HepG2 (cell line): ENCODE measurements at regions not wholly inside any gene's neighbourhood (a gene's known extent, or its start where the extent isn't known, plus 50 kb on each side); places are given as distances from the start of the nearest gene placed in this dataset.

Source experiments
- CREM ChIP-seq, 2 experiments: sonication (generic) in 1 of 2; formaldehyde crosslinking in 1 of 2; IDR thresholded peaks; 2 replicates each; pipeline versions ENCODE4 v1.4.0 to v1.6.1; 2016 to 2020; ENCODE audit warnings: antibody characterized with exemption in 1 of 2, mild to moderate bottlenecking in 1 of 2, missing genetic modification reagents in 1 of 2
- MEF2D ChIP-seq: sonication (generic); formaldehyde crosslinking; IDR thresholded peaks from 2 replicates; pipeline ENCODE4 v1.5.1; 2020; ENCODE audit warnings: mild to moderate bottlenecking, missing genetic modification reagents
- MTA3 ChIP-seq: sonication (generic); formaldehyde crosslinking; IDR thresholded peaks from 2 replicates; pipeline ENCODE4 v1.4.0; 2020; ENCODE audit warnings: missing genetic modification reagents
- NCOA2 ChIP-seq: sonication (generic); formaldehyde crosslinking; IDR thresholded peaks from 2 replicates; pipeline ENCODE4 v1.8.0; 2022; ENCODE audit warnings: inconsistent platforms
- NPAS2 ChIP-seq: sonication (generic); formaldehyde crosslinking; IDR thresholded peaks from 2 replicates; pipeline ENCODE4 v1.8.0; 2022; ENCODE audit warnings: mild to moderate bottlenecking, missing genetic modification reagents, borderline replicate concordance
- PHF8 ChIP-seq: sonication (generic); formaldehyde crosslinking; IDR thresholded peaks from 2 replicates; pipeline ENCODE4 v1.5.0; 2020; ENCODE audit warnings: missing genetic modification reagents
- POGZ ChIP-seq: sonication (generic); formaldehyde crosslinking; IDR thresholded peaks from 2 replicates; pipeline ENCODE4 v1.4.0; 2020; ENCODE audit warnings: mild to moderate bottlenecking, missing genetic modification reagents
- RBM22 ChIP-seq: fragments of 200-400 bp; formaldehyde crosslinking; optimal IDR thresholded peaks from 2 replicates; pipeline ENCODE3; 2017; ENCODE audit warnings: mild to moderate bottlenecking, low read length, moderate library complexity
- TARDBP ChIP-seq: sonication (generic); formaldehyde crosslinking; IDR thresholded peaks from 2 replicates; pipeline ENCODE4 v1.8.0; 2022; ENCODE audit warnings: mild to moderate bottlenecking, missing genetic modification reagents
- ZNF558 ChIP-seq: sonication (generic); formaldehyde crosslinking; IDR thresholded peaks from 2 replicates; pipeline ENCODE4 v1.9.0; 2022; ENCODE audit warnings: mild to moderate bottlenecking, missing genetic modification reagents, borderline replicate concordance
- ZNF644 ChIP-seq: IDR thresholded peaks from 2 replicates; pipeline ENCODE4 v1.6.1; 2016; ENCODE audit warnings: low read depth
- TF ChIP-seq, protein P1 (sequence below): sonication (generic); formaldehyde crosslinking; IDR thresholded peaks from 2 replicates; pipeline ENCODE4 v1.5.0; 2020; ENCODE audit warnings: mild to moderate bottlenecking, missing genetic modification reagents
- TF ChIP-seq, protein P2 (sequence below): sonication (generic); formaldehyde crosslinking; IDR thresholded peaks from 2 replicates; pipeline ENCODE4 v1.5.1; 2020; ENCODE audit warnings: mild to moderate bottlenecking, missing genetic modification reagents, moderate library complexity
- TF ChIP-seq, protein P3 (sequence below): sonication (generic); formaldehyde crosslinking; IDR thresholded peaks from 2 replicates; pipeline ENCODE4 v1.4.0; 2020; ENCODE audit warnings: missing genetic modification reagents
- TF ChIP-seq, protein P4 (sequence below): sonication (generic); formaldehyde crosslinking; IDR thresholded peaks from 2 replicates; pipeline ENCODE4 v1.4.0; 2020; ENCODE audit warnings: mild to moderate bottlenecking, missing genetic modification reagents
- TF ChIP-seq, protein P5 (sequence below): sonication (generic); formaldehyde crosslinking; IDR thresholded peaks from 2 replicates; pipeline ENCODE4 v1.4.0; 2020; ENCODE audit warnings: missing genetic modification reagents

DNA sequence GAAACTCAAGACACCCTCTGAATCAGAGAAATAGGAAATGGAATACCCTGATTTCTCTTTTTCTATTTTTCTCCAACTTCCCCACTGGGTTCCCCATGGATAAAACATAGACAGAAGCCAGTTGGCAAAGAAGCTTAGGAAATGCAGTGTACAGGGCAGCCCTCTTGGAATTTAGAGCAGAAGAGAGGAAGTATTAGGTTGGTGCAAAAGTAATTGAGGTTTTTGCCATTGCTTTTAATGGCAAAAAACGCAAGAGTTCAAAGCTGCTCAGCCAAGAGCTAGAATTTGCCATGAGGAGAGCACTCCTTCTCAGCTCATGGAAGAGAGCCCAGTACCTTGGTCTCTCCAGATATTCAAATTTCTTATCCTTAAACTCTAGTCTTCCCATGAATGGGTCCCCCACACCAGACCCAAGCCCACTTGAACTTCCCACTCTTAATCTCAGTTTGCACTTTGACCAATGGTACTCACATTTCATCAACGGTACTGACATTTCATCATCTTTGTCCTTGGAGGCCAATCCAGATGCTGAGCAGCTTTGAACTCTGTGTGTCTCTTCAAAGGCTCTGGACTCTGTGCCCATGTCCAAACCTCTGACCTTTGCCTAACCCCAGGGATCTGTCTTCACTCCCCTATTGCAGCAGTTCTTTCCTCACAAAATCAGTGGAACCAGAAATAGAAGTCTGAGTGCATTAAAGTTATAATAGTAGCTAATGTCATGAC, 73.2 kb upstream of the PPP1R3C start (continued):
- TF ChIP-seq, protein P1, sequence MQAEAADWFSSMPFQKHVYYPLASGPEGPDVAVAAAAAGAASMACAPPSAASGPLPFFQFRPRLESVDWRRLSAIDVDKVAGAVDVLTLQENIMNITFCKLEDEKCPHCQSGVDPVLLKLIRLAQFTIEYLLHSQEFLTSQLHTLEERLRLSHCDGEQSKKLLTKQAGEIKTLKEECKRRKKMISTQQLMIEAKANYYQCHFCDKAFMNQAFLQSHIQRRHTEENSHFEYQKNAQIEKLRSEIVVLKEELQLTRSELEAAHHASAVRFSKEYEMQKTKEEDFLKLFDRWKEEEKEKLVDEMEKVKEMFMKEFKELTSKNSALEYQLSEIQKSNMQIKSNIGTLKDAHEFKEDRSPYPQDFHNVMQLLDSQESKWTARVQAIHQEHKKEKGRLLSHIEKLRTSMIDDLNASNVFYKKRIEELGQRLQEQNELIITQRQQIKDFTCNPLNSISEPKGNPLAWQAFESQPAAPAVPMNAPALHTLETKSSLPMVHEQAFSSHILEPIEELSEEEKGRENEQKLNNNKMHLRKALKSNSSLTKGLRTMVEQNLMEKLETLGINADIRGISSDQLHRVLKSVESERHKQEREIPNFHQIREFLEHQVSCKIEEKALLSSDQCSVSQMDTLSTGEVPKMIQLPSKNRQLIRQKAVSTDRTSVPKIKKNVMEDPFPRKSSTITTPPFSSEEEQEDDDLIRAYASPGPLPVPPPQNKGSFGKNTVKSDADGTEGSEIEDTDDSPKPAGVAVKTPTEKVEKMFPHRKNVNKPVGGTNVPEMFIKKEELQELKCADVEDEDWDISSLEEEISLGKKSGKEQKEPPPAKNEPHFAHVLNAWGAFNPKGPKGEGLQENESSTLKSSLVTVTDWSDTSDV (CRISPR knock-in tag): no peak
- TF ChIP-seq, protein P2, sequence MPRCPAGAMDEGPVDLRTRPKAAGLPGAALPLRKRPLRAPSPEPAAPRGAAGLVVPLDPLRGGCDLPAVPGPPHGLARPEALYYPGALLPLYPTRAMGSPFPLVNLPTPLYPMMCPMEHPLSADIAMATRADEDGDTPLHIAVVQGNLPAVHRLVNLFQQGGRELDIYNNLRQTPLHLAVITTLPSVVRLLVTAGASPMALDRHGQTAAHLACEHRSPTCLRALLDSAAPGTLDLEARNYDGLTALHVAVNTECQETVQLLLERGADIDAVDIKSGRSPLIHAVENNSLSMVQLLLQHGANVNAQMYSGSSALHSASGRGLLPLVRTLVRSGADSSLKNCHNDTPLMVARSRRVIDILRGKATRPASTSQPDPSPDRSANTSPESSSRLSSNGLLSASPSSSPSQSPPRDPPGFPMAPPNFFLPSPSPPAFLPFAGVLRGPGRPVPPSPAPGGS (CRISPR knock-in tag): no peak
- no peak for TF ChIP-seq RBM22
- TF ChIP-seq, protein P3, sequence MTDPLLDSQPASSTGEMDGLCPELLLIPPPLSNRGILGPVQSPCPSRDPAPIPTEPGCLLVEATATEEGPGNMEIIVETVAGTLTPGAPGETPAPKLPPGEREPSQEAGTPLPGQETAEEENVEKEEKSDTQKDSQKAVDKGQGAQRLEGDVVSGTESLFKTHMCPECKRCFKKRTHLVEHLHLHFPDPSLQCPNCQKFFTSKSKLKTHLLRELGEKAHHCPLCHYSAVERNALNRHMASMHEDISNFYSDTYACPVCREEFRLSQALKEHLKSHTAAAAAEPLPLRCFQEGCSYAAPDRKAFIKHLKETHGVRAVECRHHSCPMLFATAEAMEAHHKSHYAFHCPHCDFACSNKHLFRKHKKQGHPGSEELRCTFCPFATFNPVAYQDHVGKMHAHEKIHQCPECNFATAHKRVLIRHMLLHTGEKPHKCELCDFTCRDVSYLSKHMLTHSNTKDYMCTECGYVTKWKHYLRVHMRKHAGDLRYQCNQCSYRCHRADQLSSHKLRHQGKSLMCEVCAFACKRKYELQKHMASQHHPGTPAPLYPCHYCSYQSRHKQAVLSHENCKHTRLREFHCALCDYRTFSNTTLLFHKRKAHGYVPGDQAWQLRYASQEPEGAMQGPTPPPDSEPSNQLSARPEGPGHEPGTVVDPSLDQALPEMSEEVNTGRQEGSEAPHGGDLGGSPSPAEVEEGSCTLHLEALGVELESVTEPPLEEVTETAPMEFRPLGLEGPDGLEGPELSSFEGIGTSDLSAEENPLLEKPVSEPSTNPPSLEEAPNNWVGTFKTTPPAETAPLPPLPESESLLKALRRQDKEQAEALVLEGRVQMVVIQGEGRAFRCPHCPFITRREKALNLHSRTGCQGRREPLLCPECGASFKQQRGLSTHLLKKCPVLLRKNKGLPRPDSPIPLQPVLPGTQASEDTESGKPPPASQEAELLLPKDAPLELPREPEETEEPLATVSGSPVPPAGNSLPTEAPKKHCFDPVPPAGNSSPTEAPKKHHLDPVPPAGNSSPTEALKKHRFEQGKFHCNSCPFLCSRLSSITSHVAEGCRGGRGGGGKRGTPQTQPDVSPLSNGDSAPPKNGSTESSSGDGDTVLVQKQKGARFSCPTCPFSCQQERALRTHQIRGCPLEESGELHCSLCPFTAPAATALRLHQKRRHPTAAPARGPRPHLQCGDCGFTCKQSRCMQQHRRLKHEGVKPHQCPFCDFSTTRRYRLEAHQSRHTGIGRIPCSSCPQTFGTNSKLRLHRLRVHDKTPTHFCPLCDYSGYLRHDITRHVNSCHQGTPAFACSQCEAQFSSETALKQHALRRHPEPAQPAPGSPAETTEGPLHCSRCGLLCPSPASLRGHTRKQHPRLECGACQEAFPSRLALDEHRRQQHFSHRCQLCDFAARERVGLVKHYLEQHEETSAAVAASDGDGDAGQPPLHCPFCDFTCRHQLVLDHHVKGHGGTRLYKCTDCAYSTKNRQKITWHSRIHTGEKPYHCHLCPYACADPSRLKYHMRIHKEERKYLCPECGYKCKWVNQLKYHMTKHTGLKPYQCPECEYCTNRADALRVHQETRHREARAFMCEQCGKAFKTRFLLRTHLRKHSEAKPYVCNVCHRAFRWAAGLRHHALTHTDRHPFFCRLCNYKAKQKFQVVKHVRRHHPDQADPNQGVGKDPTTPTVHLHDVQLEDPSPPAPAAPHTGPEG (CRISPR knock-in tag): no peak
- peak; percentile 34; the same call in 1 of the 2 replicates for TF ChIP-seq CREM (IDR thresholded peaks at IDR 0.05)
- no peak for TF ChIP-seq CREM (CRISPR knock-in tag; IDR thresholded peaks at IDR 0.05)
- peak; percentile 66; the same call in 1 of the 2 replicates for TF ChIP-seq TARDBP (CRISPR knock-in tag)
- TF ChIP-seq, protein P4, sequence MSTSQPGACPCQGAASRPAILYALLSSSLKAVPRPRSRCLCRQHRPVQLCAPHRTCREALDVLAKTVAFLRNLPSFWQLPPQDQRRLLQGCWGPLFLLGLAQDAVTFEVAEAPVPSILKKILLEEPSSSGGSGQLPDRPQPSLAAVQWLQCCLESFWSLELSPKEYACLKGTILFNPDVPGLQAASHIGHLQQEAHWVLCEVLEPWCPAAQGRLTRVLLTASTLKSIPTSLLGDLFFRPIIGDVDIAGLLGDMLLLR (CRISPR knock-in tag): no peak
- peak; percentile 82 for TF ChIP-seq ZNF644
- TF ChIP-seq POGZ: peak; percentile 92
- TF ChIP-seq NCOA2 (CRISPR knock-in tag): peak; percentile 78; the same call in 1 of the 2 replicates
- TF ChIP-seq NPAS2: no peak
- TF ChIP-seq, protein P5, sequence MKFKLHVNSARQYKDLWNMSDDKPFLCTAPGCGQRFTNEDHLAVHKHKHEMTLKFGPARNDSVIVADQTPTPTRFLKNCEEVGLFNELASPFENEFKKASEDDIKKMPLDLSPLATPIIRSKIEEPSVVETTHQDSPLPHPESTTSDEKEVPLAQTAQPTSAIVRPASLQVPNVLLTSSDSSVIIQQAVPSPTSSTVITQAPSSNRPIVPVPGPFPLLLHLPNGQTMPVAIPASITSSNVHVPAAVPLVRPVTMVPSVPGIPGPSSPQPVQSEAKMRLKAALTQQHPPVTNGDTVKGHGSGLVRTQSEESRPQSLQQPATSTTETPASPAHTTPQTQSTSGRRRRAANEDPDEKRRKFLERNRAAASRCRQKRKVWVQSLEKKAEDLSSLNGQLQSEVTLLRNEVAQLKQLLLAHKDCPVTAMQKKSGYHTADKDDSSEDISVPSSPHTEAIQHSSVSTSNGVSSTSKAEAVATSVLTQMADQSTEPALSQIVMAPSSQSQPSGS (CRISPR knock-in tag): no peak
- no peak for TF ChIP-seq MTA3 (CRISPR knock-in tag)
- peak; percentile 74; the same call in 1 of the 2 replicates for TF ChIP-seq MEF2D (CRISPR knock-in tag)
- TF ChIP-seq PHF8 (CRISPR knock-in tag): no peak
- no peak for TF ChIP-seq ZNF558 (CRISPR knock-in tag)
